ENCODE measurements at regions not wholly inside any gene's neighbourhood (a gene's known extent, or its start where the extent isn't known, plus 50 kb on each side); places are given as distances from the start of the nearest gene placed in this dataset.

DNA sequence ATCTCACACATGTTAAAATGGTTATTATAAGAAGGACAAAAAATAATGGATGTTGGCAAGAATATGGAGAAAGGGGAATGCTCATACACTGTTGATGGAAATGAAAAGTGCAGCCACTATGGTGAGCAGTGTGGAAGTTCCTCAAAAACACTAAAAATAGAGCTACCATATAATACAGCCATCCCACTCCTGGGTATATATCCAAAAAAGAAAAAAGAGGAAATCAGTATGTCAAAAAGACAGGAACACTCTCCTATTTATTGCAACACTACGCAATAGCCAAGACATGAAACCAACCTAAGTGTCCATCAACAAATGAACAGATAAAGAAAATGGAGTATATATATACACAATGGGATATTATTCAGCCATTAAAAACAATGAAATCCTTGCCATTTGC lies 642.6 kb downstream of the RNF144A start:
- no peak for TF ChIP-seq CTCF (conservative IDR thresholded peaks at IDR 0.05)
- Histone ChIP-seq H2BK15ac (ENCODE audit: low read depth, low read length) (no peak overlapping the region), H2AFZ (ENCODE audit: low read length) (no peak overlapping the region), H4K91ac (ENCODE audit: insufficient read length, low read depth, low read length) (no peak overlapping the region), H3K4me2 (ENCODE audit: insufficient read depth, insufficient read length, low read length) (no peak overlapping the region), H3K79me1 (ENCODE audit: insufficient read depth, low read depth, low read length, poor library complexity, severe bottlenecking) (no peaks in the 10 kb centered on the region), H2BK120ac (ENCODE audit: low read depth, low read length, poor library complexity, severe bottlenecking) (no peak overlapping the region), H3K27ac (ENCODE audit: insufficient read length, low read depth, low read length) (no peak overlapping the region), H2BK5ac (ENCODE audit: insufficient read length, low read length) (no peak overlapping the region), H3K9ac (ENCODE audit: extremely low read depth, insufficient read length, low read length) (no peak overlapping the region), H3T11ph (ENCODE audit: low read length) (no peak overlapping the region), H3K23ac (ENCODE audit: insufficient read length, low read depth, low read length) (no peak overlapping the region), H3K56ac (ENCODE audit: insufficient read length, low read depth, low read length) (no peak overlapping the region), H2BK20ac (ENCODE audit: low read depth, low read length, poor library complexity, severe bottlenecking) (no peak overlapping the region), H4K8ac (replicated peaks; ENCODE audit: insufficient read length, low read depth, low read length) (no peak overlapping the region), H3K79me2 (ENCODE audit: insufficient read depth, low read length) (no peaks in the 10 kb centered on the region), H3K9me3 (ENCODE audit: control insufficient read depth, low read depth, low read length) (no peaks in the 10 kb centered on the region), H3K18ac (ENCODE audit: insufficient read length, low read depth, low read length) (no peak overlapping the region), H4K5ac (ENCODE audit: insufficient read length, low read depth, low read length) (no peak overlapping the region), H3K14ac (ENCODE audit: insufficient read depth, low read length) (no peak overlapping the region), H4K20me1 (ENCODE audit: control insufficient read depth, insufficient read depth, insufficient read length) (no peaks in the 10 kb centered on the region), H3K27me3 (ENCODE audit: insufficient read depth, low read length) (no peaks in the 10 kb centered on the region), H3K4me1 (ENCODE audit: insufficient read depth, low read length) (no peaks in the 10 kb centered on the region), H3K23me2 (ENCODE audit: insufficient read length, low read depth, low read length, poor library complexity, severe bottlenecking) (no peaks in the 10 kb centered on the region), H2AK5ac (ENCODE audit: insufficient read length, low read length) (no peak overlapping the region), H2BK12ac (ENCODE audit: insufficient read length, low read depth, low read length) (no peak overlapping the region), H3K4ac (ENCODE audit: low read depth, low read length) (no peak overlapping the region)
- H3K36me3 Mint-ChIP-seq (ENCODE audit: insufficient read depth in 1 of 3, low read depth in 3 of 3): peaks cover 0 to 3% (median 0%) of the 10 kb centered on the region in 3 experiments; a peak in 1 of 7 replicates
- H3K27ac Mint-ChIP-seq: no peak overlapping the region
- no CpG with 5 or more reads among the region's 1 CpG for WGBS (ENCODE audit: extremely low coverage, insufficient read length, low lambda C conversion rate)
- DNase-seq: no peak
- H3K9me3 Mint-ChIP-seq: no peaks in the 10 kb centered on the region
- H3K27me3 Mint-ChIP-seq (ENCODE audit: low read depth): no peaks in the 10 kb centered on the region; the same call in 1 of the 2 replicates
- H3K4me3 Mint-ChIP-seq: no peak overlapping the region
- no peaks in the 10 kb centered on the region for H3K4me1 Mint-ChIP-seq

All from H9 (cell line).